ENCODE measurements at regions not wholly inside any gene's neighbourhood (a gene's known extent, or its start where the extent isn't known, plus 50 kb on each side); places are given as distances from the start of the nearest gene placed in this dataset.
"Not testable (repeated sequence)": the region's sequence is repeated elsewhere in the genome, so short reads cannot be mapped to it uniquely, and the experiment has no call there.

DNA sequence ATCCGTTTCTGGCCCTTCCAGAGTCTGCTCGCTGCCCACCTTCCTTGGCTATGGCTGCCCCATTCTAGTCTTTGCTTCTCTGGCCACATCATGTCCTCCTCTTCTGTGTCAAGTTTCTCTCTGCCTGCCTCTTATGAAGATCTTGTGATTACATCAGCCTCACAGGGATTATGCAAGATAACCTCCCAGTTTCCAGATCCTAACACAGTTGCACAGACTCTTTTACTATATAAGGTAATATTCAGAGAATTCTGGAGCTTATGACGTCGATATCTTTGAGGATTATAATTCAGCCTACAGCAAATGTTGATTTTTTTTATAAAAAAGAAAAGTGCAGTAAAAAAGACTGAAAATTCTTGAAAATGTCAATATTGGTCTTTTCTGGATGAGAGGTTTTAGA lies 97.2 kb upstream of the CRYM start:
- TF ChIP-seq ZBTB7A (tag by site-specific recombination; IDR thresholded peaks at IDR 0.05; ENCODE audit: low read depth); ZNF140 (tag by site-specific recombination; IDR thresholded peaks at IDR 0.05): not testable (repeated sequence)

Measured in HEK293 (cell line).